HG03097 (cell line): ENCODE measurements at regions not wholly inside any gene's neighbourhood (a gene's known extent, or its start where the extent isn't known, plus 50 kb on each side); places are given as distances from the start of the nearest gene placed in this dataset.

Source experiments
- ATAC-seq: cut with Tn5 transposase; IDR thresholded peaks from one replicate; pipeline ENCODE4 v1.9.1; 2021; ENCODE audit not compliant: unreplicated experiment, low FRiP score

GRCh38 chr13:40197936-40198595, 468.4 kb downstream of the FOXO1 start:
- ATAC-seq: no peak

GRCh38 chr13:40200273-40200978, 466.0 kb downstream of the FOXO1 start:
- ATAC-seq: no peak

- no peak for ATAC-seq
Measured at GRCh38 chr13:40204246-40204645, 462.2 kb downstream of the FOXO1 start.

GRCh38 chr13:40205771-40206240, 460.6 kb downstream of the FOXO1 start:
- ATAC-seq: no peak

- ATAC-seq: peak; percentile 37
Measured at GRCh38 chr13:40206241-40207000, 460.0 kb downstream of the FOXO1 start.

- ATAC-seq: peak; percentile 36
Measured at GRCh38 chr13:40207001-40207478, 459.4 kb downstream of the FOXO1 start.

GRCh38 chr13:40208517-40208916, 457.9 kb downstream of the FOXO1 start:
- ATAC-seq: no peak

GRCh38 chr13:40210865-40211585, 455.4 kb downstream of the FOXO1 start:
- ATAC-seq: no peak

- no peak for ATAC-seq
Measured at GRCh38 chr13:40211586-40211968, 454.9 kb downstream of the FOXO1 start.

GRCh38 chr13:40213779-40214178, 452.7 kb downstream of the FOXO1 start:
- no peak for ATAC-seq

GRCh38 chr13:40215311-40215710, 451.1 kb downstream of the FOXO1 start:
- no peak for ATAC-seq

- ATAC-seq: no peak
Measured at GRCh38 chr13:40215747-40216146, 450.7 kb downstream of the FOXO1 start.

GRCh38 chr13:40217675-40218074, 448.8 kb downstream of the FOXO1 start:
- no peak for ATAC-seq

GRCh38 chr13:40220299-40220935, 446.0 kb downstream of the FOXO1 start:
- ATAC-seq: no peak

GRCh38 chr13:40221131-40221459, 445.3 kb downstream of the FOXO1 start:
- ATAC-seq: no peak

GRCh38 chr13:40221460-40222201, 444.8 kb downstream of the FOXO1 start:
- ATAC-seq: no peak

GRCh38 chr13:40223585-40223984, 442.9 kb downstream of the FOXO1 start:
- ATAC-seq: no peak

- ATAC-seq: no peak
Measured at GRCh38 chr13:40228496-40228895, 437.9 kb downstream of the FOXO1 start.

GRCh38 chr13:40228990-40229389, 437.5 kb downstream of the FOXO1 start:
- no peak for ATAC-seq

GRCh38 chr13:40230833-40231266, 435.6 kb downstream of the FOXO1 start:
- ATAC-seq: no peak
